ENCODE measurements at regions not wholly inside any gene's neighbourhood (a gene's known extent, or its start where the extent isn't known, plus 50 kb on each side); places are given as distances from the start of the nearest gene placed in this dataset.

DNA sequence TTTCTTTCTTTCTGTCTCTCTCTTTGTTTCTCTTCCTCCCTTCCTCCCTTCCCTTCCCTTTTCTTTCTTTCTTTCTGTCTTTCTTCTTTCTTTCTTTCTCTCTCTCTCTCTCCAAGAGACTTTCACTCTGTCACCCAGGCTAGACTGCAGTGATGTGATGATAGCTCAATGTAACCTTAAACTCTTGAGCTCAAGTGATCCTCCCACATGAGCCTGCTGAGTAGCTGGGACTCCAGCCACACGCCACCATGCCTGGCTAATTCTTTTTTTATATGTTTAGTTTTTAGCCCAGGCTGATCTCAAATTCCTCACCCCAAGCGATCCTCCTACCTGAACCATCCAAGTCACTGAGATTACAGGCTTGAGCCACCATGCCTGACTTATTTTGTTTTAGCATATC is 64.3 kb upstream of the EMCN start:
- intact Hi-C loops (cut with DNase I), result no loop called here
- Histone ChIP-seq H3K4me3 (replicated peaks in 1 of 3) (no peak overlapping the region), H3K36me3 (no peaks in the 10 kb centered on the region), H3K27me3 (no peaks in the 10 kb centered on the region), H3K9me3 (no peaks in the 10 kb centered on the region), H3K4me1 (no peaks in the 10 kb centered on the region), H3K27ac (no peak overlapping the region)
- DNase-seq, result peak; percentile 55 to 64
- TF ChIP-seq, protein P1, sequence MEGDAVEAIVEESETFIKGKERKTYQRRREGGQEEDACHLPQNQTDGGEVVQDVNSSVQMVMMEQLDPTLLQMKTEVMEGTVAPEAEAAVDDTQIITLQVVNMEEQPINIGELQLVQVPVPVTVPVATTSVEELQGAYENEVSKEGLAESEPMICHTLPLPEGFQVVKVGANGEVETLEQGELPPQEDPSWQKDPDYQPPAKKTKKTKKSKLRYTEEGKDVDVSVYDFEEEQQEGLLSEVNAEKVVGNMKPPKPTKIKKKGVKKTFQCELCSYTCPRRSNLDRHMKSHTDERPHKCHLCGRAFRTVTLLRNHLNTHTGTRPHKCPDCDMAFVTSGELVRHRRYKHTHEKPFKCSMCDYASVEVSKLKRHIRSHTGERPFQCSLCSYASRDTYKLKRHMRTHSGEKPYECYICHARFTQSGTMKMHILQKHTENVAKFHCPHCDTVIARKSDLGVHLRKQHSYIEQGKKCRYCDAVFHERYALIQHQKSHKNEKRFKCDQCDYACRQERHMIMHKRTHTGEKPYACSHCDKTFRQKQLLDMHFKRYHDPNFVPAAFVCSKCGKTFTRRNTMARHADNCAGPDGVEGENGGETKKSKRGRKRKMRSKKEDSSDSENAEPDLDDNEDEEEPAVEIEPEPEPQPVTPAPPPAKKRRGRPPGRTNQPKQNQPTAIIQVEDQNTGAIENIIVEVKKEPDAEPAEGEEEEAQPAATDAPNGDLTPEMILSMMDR (IDR thresholded peaks at IDR 0.05), result no peak
- TF ChIP-seq POLR2A (IDR thresholded peaks at IDR 0.05), result no peak
- WGBS, 2 donors, result 21 to 29% methylated on average over 2 of the region's 2 CpGs

DNA sequence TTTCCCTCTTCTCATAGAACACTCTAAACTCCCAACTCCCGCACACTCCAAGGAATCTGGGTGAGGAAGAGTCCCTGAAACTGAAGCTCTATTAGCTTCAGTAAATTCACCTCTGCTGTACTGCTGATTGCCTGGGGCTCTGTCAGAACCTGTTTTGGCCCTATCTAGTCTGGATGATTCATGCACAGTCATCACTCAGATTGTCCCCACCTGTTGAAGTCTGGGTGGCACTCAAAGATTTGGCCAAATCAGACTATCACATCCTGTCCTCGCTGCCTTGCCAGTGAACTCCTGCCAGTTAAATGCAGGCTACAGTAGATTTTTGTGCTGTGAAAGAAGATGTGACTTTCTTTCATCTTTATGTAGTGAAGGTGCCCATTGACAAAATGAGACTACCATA is 63.5 kb upstream of the EMCN start:
- no peaks in the 10 kb centered on the region for H3K4me1 ChIP-seq
- H3K36me3 ChIP-seq, result no peaks in the 10 kb centered on the region
- DNase-seq, result no peak
- H3K4me3 ChIP-seq (replicated peaks in 1 of 3), result no peak overlapping the region
- H3K27me3 ChIP-seq, result no peaks in the 10 kb centered on the region
- H3K9me3 ChIP-seq, result no peaks in the 10 kb centered on the region
- no peak overlapping the region for H3K27ac ChIP-seq
- intact Hi-C loops (cut with DNase I), result no loop called here
- TF ChIP-seq, protein P1 (IDR thresholded peaks at IDR 0.05), result no peak
- TF ChIP-seq POLR2A (IDR thresholded peaks at IDR 0.05), result no peak
- 68 to 78% methylated on average over 2 of the region's 2 CpGs for WGBS, 2 donors

DNA sequence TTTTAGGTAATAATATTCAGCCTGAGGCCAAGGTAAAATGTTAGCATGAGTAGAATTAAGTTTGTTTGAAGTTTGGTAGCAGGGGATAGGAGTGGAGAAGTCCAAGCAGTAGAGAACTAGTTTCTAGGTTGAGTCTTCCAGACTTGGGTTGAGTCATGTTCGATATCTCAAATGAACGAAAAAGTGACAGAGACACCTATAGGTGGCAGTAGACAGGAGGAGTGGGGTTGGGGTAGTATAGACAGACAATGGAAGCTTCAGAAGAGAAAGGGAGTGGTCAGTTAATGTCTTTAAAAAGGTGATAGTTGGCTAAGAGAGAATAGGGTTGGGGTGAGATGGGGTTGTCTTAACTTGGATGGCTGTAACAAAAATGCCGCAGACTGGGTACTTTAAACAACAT is 58.7 kb upstream of the EMCN start:
- H3K4me3 ChIP-seq (replicated peaks in 1 of 3), result no peak overlapping the region
- no peak overlapping the region for H3K27ac ChIP-seq
- 96 to 97% methylated on average over 3 of the region's 3 CpGs for WGBS, 2 donors
- H3K9me3 ChIP-seq, result no peaks in the 10 kb centered on the region
- TF ChIP-seq POLR2A (IDR thresholded peaks at IDR 0.05), result no peak
- TF ChIP-seq, protein P1 (IDR thresholded peaks at IDR 0.05), result no peak
- no peaks in the 10 kb centered on the region for H3K36me3 ChIP-seq
- no peak for DNase-seq
- no peaks in the 10 kb centered on the region for H3K4me1 ChIP-seq
- intact Hi-C loops (cut with DNase I), result no loop called here
- H3K27me3 ChIP-seq, result no peaks in the 10 kb centered on the region

DNA sequence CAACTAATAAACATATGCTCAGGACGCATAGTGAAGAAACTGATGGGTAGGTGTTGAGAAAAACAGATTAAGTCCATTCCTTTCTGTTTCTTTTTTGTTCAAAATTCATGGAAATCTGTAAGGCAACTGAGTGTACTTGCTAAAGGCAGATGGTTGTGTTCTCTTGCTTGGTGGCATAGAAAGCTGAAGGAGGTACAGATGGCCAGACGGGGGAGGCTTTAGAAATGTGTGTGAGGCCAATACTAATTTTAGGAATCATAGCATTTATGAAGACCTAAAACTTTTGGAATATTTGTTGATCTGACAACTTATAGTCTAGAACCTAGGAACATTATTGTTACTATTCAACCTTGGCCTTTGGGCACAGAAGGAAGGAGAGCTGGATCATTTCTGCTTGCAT is 56.8 kb upstream of the EMCN start:
- TF ChIP-seq, protein P1 (IDR thresholded peaks at IDR 0.05), result no peak
- no peak for TF ChIP-seq POLR2A (IDR thresholded peaks at IDR 0.05)
- Histone ChIP-seq H3K4me1 (no peaks in the 10 kb centered on the region), H3K4me3 (replicated peaks in 1 of 3) (no peak overlapping the region), H3K27me3 (no peaks in the 10 kb centered on the region), H3K9me3 (no peaks in the 10 kb centered on the region), H3K27ac (no peak overlapping the region), H3K36me3 (no peaks in the 10 kb centered on the region)
- WGBS, 2 donors, result 96 to 97% methylated on average over 2 of the region's 2 CpGs
- intact Hi-C loops (cut with DNase I), result no loop called here
- no peak for DNase-seq

DNA sequence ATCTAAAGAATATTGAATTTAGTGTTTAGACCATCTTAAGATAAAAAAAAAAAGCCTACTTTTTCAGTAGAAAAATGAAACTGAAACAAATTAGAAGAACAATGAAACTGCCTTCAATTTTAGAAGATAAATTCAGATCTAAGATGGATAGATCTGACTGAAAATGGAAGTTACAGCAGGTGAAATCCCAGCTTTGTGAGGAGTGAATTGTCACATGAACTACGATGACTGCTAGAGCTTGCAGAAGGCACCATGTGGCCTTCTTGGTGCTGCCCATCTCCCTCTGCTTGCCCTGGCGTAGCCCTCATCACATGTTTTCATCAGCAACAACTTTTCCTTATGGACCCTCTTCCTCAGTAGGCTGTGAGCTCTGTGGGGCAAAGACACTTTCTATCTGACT is 51.4 kb upstream of the EMCN start:
- intact Hi-C loops (cut with DNase I), result no loop called here
- Histone ChIP-seq H3K4me3 (replicated peaks in 1 of 3) (no peak overlapping the region), H3K36me3 (no peaks in the 10 kb centered on the region), H3K4me1 (no peaks in the 10 kb centered on the region), H3K9me3 (no peaks in the 10 kb centered on the region), H3K27me3 (no peaks in the 10 kb centered on the region), H3K27ac (no peak overlapping the region)
- no peak for TF ChIP-seq POLR2A (IDR thresholded peaks at IDR 0.05)
- TF ChIP-seq, protein P1 (IDR thresholded peaks at IDR 0.05), result no peak
- WGBS, 2 donors, result 71 to 78% methylated on average over 2 of the region's 2 CpGs
- DNase-seq, result no peak

Measured in thyroid gland (tissue), 4 donors.